Small intestine (tissue), 7 donors: ENCODE measurements at regions not wholly inside any gene's neighbourhood (a gene's known extent, or its start where the extent isn't known, plus 50 kb on each side); places are given as distances from the start of the nearest gene placed in this dataset.
"Not testable (repeated sequence)": the region's sequence is repeated elsewhere in the genome, so short reads cannot be mapped to it uniquely, and the experiment has no call there.

Experiments
- DNase-seq, 2 donors: peaks; one replicate each; pipeline versions ENCODE4 v3.0.0 to v3.0.0-alpha.2; 2013
- FAIRE-seq: peaks from 2 replicates; lab custom pipeline; 2012; peaks lifted over from hg19 to GRCh38; lab: Jason Lieb, UNC
- H3K27ac ChIP-seq, 3 donors: one replicate each; pipeline ENCODE4 v1.5.1; 2013; ENCODE audit warnings: low read length in 2 of 3, mild to moderate bottlenecking in 2 of 3, control low read depth in 1 of 3, inconsistent platforms in 1 of 3, low read depth in 1 of 3, moderate library complexity in 1 of 3
- H3K27me3 ChIP-seq, 3 donors: one replicate each; pipeline ENCODE4 v1.6.1; 2013; ENCODE audit warnings: low read length in 3 of 3, inconsistent platforms in 1 of 3; ENCODE audit not compliant: control insufficient read depth in 3 of 3, insufficient read depth in 3 of 3
- H3K36me3 ChIP-seq, 3 donors: one replicate each; pipeline ENCODE4 v1.6.1; 2013; ENCODE audit warnings: low read length in 3 of 3, inconsistent platforms in 1 of 3, low read depth in 1 of 3, mild to moderate bottlenecking in 1 of 3, moderate library complexity in 1 of 3; ENCODE audit not compliant: control insufficient read depth in 3 of 3, insufficient read depth in 2 of 3
- H3K4me1 ChIP-seq, 3 donors: one replicate each; pipeline ENCODE4 v1.6.1; 2013; ENCODE audit warnings: low read length in 2 of 3, inconsistent platforms in 1 of 3, low read depth in 1 of 3, mild to moderate bottlenecking in 1 of 3, moderate library complexity in 1 of 3; ENCODE audit not compliant: control insufficient read depth in 3 of 3, insufficient read depth in 2 of 3
- H3K4me3 ChIP-seq, 3 donors: one replicate each; pipeline ENCODE4 v1.5.1; 2013; ENCODE audit warnings: low read length in 3 of 3, control low read depth in 1 of 3, inconsistent platforms in 1 of 3, low read depth in 1 of 3, mild to moderate bottlenecking in 1 of 3, moderate library complexity in 1 of 3
- H3K9me3 ChIP-seq, 2 donors: one replicate each; pipeline ENCODE4 v1.6.1; 2013; ENCODE audit warnings: low read depth in 1 of 2, low read length in 1 of 2; ENCODE audit not compliant: control insufficient read depth in 2 of 2, insufficient read depth in 1 of 2
- WGBS, 3 donors: extraction: QIAGEN DNeasy Blood & Tissue Kit; methylation state at CpG; one replicate each; pipeline ENCODE4 v1.1.7; 2013; 5-methylcytosine and 5-hydroxymethylcytosine counted together
- donor health status: healthy with polysubstance abuse.
- donor health status: control.
- donor health status: control.
- donor health status: Bipolar disorder and iron deficiency.
- donor health status: healthy.

DNA sequence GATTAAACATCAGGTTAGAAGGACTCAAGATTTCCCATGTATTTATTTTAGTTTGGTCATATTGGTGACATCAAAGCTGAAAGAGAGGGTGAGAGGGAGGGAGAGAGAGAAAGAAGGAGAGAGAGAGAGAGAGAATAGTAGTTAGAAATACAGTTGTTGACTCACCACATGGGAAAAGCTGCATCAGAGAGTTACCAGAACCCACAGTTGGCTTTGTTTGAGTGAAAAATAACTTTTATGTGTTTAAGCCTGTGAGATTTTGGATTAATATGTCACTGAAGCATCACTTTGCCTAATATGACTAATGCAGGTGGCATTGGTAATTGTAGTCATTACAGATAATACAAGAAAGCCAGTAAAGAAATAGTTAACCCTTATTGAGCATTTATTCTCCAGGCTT lies 303.9 kb downstream of the REEP3 start:
- no peak overlapping the region for H3K27ac ChIP-seq
- H3K4me1 ChIP-seq = no peaks in the 10 kb centered on the region
- no peaks in the 10 kb centered on the region for H3K9me3 ChIP-seq
- peaks cover 0 to 2% (median 0%) of the 10 kb centered on the region in 3 donors for H3K27me3 ChIP-seq
- FAIRE-seq (no peak), DNase-seq (no peak)
- H3K4me3 ChIP-seq = no peak overlapping the region
- no peaks in the 10 kb centered on the region for H3K36me3 ChIP-seq

DNA sequence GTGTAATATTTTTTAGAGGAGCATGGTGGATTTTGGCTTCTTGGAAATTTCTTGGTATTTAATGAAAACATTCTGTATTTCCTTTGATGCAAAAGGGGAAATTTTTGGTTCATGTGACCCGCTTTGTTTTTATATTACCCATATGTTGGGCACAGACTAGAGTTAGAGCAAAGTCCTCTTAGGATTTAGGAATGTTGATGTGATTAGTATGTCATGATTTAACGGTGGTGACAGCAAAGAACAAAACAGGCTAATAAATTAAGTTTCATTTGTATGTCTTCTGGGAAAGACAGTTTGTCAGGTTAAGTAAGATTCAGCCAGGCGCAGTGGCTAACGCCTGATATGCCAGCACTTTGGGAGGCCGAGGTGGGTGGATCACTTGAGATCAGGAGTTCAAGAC lies 304.6 kb downstream of the REEP3 start:
- Histone ChIP-seq H3K4me3 (no peak overlapping the region), H3K4me1 (no peaks in the 10 kb centered on the region), H3K27ac (no peak overlapping the region), H3K9me3 (no peaks in the 10 kb centered on the region), H3K36me3 (no peaks in the 10 kb centered on the region), H3K27me3 (peaks cover 0 to 2% (median 0%) of the 10 kb centered on the region in 3 donors)
- FAIRE-seq = no peak
- DNase-seq = no peak
- 63 to 79% (median 73%) methylated on average over 5 of the region's 5 CpGs for WGBS, 3 donors

DNA sequence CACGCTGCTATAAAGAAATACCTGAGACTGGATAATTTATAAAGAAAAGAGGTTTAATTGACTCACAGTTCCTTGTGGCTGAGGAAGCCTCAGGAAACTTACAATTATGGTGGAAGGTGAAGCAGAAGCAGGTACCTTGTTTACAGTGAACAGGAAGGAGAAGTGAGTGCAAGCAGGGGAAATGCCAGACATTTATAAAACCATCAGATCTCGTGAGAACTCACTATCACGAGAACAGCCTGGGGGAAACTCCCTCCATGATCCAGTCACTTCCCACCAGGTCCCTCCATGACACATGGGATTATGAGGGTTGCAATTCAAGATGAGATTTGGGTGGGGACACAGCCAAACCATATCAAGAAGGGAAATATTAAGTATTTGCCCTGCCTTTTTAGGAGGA lies 305.8 kb downstream of the REEP3 start:
- not testable (repeated sequence) for FAIRE-seq, H3K27ac ChIP-seq, H3K27me3 ChIP-seq, H3K9me3 ChIP-seq, H3K36me3 ChIP-seq, DNase-seq, H3K4me3 ChIP-seq, H3K4me1 ChIP-seq
- WGBS, 3 donors = 47 to 63% (median 50%) methylated on average over 3 of the region's 3 CpGs

DNA sequence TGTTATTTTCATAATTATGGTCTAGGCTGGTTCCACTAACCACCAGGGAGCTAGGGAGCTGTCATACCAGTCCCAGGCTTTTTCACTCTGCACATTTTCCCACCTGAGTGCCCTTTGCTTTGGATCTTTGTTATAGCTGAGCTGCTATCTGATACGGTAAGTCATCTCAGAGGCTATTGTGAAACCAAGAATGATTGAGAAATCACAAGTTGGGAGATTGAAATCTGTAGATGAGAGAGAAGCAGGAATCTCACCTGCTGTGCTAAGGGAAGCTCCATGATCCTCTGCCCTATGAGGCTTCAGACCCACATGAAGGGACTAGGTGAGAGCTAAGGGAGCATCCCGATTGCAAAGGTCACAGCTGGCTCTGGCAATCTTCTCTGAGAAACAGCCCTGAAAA lies 307.8 kb downstream of the REEP3 start:
- Histone ChIP-seq H3K4me3 (no peak overlapping the region), H3K9me3 (no peaks in the 10 kb centered on the region), H3K4me1 (no peaks in the 10 kb centered on the region), H3K27me3 (peaks cover 0 to 2% (median 0%) of the 10 kb centered on the region in 3 donors), H3K36me3 (no peaks in the 10 kb centered on the region), H3K27ac (no peak overlapping the region)
- no peak for FAIRE-seq
- peak in 1 of 2 donors; percentile 9 for DNase-seq
- 36 to 66% (median 40%) methylated on average over 2 of the region's 2 CpGs for WGBS, 3 donors

DNA sequence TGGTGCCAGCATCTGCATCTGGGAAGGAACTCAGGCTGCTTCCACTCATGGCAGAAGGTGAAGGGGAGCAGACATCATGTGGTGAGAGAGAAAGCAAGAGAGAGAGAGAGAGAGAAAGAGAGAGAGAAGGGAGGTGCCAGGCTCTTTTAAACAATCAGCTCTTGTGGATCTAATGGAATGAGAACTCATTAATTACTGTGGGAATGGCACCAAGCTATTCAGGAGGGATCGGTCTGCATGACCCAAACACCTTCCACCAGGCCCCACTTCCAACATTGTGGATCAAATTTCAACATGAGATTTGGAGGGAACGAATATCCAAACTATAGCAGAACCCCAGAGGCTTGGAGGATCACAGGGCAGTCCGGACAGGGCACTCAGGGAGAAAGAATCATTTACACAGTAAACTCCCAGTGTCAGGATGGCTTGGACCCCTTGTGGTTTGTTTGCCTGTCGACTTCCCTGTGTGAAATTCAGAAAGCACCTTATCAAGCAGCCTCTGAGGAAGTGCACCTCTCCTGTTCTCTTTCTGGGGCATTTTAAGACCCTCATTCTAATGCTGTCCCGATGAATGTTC lies 308.5 kb downstream of the REEP3 start:
- 37 to 47% (median 46%) methylated on average over 5 of the region's 5 CpGs for WGBS, 3 donors
- H3K9me3 ChIP-seq = no peaks in the 10 kb centered on the region
- H3K36me3 ChIP-seq = no peaks in the 10 kb centered on the region
- H3K4me3 ChIP-seq = no peak overlapping the region
- DNase-seq = no peak
- FAIRE-seq = no peak
- no peak overlapping the region for H3K27ac ChIP-seq
- H3K4me1 ChIP-seq = no peaks in the 10 kb centered on the region
- H3K27me3 ChIP-seq = peaks cover 0 to 2% (median 0%) of the 10 kb centered on the region in 3 donors

DNA sequence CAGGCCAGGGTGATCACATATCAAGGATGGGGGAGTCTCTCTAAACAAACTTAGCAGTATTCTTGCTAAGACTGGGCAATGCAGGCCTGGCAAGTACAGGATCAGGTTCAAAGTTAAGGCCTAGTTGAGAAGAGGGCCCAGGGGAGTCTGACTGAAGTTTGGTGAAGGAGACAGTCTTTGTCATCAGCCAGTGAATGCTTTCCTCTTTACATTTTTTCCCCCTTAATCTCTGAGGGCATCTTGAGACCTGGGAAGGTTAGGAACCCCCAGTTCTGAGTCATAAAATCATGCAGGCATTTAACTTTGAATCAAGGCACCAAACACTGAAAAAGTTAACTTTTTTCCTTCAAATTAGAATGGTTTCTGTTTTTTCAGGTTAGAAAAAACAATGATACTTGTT lies 311.5 kb downstream of the REEP3 start:
- Histone ChIP-seq H3K27me3 (peaks cover 0 to 2% (median 0%) of the 10 kb centered on the region in 3 donors), H3K27ac (no peak overlapping the region), H3K36me3 (no peaks in the 10 kb centered on the region), H3K9me3 (no peaks in the 10 kb centered on the region), H3K4me1 (no peaks in the 10 kb centered on the region), H3K4me3 (no peak overlapping the region)
- FAIRE-seq (no peak), DNase-seq (no peak)

DNA sequence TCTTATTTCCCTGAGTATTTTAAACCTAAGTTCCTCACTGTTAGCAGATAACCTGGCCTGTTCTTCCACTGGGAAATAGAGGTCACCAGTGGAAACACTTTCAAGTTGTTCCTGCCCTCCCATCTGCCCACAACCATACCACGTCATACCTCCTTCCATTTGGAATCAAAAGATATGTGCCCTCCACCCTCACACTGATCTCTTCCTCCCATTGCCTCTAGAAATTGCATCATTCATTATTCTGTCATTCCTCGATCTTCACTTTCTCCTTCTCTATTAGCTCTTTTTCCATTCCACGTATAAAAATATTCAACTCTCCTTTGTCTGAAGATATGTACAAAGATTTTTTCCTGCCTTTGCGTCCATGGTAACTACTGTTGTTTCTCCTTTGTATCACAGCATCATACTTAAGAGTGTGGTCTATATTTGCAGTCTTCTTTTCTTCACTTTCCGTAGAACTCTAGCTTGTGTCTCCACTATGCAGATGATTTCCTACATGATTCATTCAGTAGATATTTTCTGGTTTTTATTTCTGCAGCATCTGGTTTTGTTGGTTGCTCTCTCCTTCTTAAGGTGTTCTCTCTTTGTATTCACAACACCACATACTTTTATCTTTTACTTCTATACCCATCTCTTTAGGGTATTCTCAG lies 312.3 kb downstream of the REEP3 start:
- no peak overlapping the region for H3K4me3 ChIP-seq
- H3K27ac ChIP-seq = no peak overlapping the region
- FAIRE-seq = no peak
- no peak for DNase-seq
- no peaks in the 10 kb centered on the region for H3K4me1 ChIP-seq
- peaks cover 0 to 2% (median 0%) of the 10 kb centered on the region in 3 donors for H3K27me3 ChIP-seq
- WGBS, 3 donors = 51 to 56% (median 55%) methylated on average over 5 of the region's 5 CpGs
- no peaks in the 10 kb centered on the region for H3K36me3 ChIP-seq
- no peaks in the 10 kb centered on the region for H3K9me3 ChIP-seq

DNA sequence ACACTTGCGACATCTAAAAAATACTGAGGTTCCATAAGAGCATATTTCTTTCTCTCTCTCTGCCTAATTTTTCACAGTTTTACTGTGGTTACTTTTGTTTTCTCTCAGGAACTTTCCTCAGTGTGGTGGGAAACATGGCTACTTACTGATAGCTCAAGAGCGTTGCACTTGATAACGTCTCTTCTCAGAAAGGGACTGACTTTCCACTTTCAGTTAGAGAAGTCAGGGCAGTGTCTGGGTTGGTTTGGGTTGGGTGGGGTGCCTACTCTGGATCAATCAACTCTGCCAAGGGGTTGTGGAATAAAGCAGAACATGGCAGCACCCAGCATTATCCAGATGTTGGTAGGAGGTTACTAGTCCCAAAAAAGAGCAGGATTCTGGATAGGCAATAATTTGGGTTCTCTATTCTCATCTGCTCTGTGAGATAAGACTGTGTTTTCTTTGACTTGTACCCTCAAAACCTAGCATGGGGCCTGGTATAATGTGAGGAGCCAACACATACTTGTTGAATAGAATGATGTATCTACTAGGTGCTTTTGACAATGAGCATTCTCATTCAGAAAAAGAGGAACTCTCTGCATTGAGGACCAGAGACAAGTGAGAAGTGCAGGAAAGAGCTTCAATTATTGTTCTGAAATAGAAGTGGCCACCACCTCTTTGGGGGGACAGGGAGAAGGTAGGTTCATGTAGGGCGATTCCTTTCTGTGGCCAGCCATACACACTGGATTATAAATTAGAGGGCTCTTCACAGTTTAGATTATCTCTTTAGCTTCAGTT lies 315.7 kb downstream of the REEP3 start:
- Histone ChIP-seq H3K4me1 (no peaks in the 10 kb centered on the region), H3K36me3 (no peaks in the 10 kb centered on the region), H3K27ac (no peak overlapping the region), H3K9me3 (no peaks in the 10 kb centered on the region), H3K27me3 (no peaks in the 10 kb centered on the region), H3K4me3 (no peak overlapping the region)
- FAIRE-seq = no peak
- 84 to 87% (median 85%) methylated on average over 4 of the region's 4 CpGs for WGBS, 3 donors
- no peak for DNase-seq
